UCSD-AML1 (cell line): ENCODE measurements at regions not wholly inside any gene's neighbourhood (a gene's known extent, or its start where the extent isn't known, plus 50 kb on each side); places are given as distances from the start of the nearest gene placed in this dataset.

ENCODE experiments used
- DNase-seq: peaks from one replicate; lab custom pipeline; 2025; ENCODE audit not compliant: unreplicated experiment; lab: John Stamatoyannopoulos, UW

DNA sequence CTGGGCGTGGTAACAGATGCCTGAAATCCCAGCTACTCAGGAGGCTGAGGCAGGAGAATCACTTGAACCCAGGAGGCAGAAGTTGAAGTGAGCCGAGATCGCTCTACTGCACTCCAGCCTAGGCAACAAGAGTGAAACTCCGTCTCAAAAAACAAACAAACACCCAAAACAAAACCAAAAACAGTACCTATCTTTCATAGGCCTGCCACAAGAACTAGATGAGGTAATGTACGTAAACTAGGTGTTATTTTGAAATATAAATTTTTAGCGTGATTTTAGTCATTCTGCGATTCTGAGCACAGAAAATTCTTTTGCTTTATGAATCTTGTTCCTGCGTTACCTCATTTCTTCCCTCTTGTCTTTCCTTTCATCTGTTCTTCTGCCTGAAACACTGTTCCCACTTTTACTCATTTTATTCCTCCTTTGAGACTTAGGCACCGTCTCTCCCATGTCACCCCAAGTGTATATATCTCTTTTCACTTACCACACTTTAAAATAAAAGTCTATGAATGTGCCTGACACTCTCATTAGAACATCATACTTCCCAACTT, 238.2 kb upstream of the HTR2A start:
- DNase-seq, result no peak

DNA sequence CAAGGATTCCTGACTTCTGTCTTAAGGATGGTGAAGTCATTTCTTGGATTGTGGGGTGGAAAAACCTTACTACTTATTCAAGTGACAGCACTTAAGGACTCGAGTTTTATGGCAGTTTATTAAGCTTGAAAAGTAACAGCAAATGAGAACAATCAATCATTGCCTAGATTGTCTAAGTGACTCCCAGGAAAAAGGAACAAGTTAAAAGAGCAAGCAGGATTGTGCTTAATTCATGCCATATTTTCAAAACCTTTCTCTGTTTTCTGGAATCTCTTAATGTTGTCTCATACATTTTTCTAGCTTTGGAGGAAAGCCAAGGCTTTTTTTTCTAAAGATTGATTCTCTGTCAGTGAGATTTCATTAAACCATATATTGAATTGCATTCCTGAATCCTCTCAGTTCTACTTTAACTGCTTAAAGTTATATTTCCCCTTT, 236.2 kb upstream of the HTR2A start:
- no peak for DNase-seq

DNA sequence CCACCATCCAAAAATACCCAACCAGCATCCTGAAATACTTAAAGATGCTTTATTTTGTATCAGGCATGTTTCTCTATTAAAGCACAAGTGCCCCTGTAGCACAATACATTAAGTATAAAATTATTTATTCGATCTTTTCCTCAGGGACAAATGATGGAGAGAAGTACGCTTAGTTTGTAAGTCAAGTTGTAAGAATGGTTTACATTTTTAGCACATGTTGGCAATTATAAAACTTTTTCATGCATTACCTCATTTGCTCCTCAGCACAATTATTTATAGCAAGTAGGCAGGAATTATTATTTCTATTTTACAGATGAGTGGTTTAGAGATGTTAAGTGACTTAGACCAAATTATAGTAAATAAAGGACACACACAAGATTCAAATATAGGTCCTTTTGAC, 232.6 kb upstream of the HTR2A start:
- no peak for DNase-seq

DNA sequence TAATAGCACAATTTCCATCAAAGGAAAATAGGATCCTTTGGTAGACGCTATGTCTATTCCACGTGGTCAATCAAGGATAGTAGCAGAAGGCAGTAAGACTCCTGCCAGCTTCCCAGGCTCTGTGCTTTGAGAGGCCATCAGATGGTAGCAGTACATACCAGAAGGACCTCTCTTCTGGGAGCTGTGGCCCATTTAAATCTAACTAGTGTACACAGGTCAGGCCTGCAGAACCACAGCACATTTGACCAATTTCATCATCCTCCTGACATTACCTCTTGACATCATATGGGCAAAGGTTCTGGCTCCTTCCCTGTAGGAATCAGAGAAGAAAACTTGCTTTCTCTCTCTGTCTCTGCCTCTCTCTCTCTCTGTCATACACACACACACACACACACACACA, 229.6 kb upstream of the HTR2A start:
- no peak for DNase-seq

DNA sequence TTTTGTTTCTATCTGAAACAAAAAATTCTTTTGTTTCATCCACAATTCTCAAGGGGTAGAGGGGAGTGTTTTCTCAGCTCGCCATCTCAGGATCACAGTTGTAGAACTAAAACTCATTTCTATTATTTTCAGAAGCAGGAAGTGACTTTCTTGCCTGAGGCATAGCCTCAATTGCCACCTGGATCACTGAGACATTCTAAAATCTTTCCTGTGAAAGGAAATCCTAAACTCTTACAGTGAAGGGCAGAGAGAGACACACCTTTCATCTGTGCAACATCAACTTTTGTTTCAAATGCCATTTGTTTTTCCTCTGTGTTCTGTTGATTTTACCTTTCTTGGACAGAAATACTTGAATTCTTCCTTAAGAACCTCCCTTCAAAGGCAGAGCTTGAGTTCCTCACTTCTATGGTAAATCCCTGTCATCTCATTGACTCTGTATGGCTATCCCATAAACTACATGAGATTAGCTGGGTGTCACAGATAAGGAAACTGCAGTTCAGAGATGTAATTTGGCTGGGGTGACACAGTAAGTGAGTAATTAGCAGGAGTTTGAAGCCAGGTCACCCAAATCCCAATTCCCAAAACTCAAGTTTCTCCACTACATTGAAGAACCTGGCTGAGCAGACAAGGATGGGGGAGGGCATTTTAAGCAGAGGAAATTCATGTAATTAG, 224.4 kb upstream of the HTR2A start:
- DNase-seq, result no peak

DNA sequence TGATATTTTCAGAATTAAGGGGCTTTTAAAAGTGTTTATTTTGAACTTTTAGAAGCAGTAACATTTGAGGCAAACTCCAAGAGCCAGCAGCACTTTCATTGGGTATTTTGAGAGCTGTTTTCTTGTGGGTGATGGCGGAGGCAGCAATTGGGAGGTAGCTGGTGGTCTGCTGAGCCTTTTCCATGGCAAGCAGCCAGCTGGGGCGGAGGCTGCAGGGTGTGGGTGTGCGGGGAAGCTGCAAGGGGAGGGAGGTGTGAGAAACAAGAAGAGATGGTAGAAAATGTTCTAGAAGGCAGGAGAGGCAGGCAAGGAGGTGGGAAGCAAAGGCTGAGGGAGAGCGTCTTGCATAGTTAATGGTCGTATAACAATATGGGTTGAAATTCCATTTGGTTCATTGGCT, 223.4 kb upstream of the HTR2A start:
- DNase-seq, result no peak

DNA sequence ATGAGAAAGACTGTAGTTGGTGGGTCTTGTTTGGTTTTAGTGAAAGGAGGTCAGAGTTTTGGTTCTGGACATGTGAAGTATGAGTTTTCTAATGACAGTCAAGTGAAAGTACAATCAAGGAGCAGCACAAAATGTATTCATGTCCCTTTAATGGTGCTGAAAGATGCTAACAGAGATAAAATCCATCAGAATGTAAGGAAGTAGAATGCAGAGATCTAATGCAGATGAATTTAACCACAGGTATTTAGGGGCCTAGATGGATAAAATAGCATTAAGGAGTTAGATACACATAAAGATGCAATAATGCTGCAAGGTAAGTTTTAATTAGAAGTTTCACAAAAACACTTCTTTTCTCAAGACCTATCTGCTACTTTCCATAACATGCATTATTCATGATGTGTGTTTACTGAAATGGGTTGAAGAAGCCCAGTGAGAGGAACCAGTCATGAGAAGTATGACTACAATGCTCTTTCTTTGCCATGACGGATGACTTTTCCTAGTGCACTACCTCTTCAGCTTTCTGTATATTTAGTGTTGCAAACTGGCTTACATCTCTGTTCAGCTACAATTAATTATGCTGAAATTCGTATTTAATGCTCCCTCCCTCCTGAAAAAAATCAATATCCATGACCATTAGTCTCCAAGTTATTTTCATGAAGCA, 222.9 kb upstream of the HTR2A start:
- DNase-seq, result no peak

DNA sequence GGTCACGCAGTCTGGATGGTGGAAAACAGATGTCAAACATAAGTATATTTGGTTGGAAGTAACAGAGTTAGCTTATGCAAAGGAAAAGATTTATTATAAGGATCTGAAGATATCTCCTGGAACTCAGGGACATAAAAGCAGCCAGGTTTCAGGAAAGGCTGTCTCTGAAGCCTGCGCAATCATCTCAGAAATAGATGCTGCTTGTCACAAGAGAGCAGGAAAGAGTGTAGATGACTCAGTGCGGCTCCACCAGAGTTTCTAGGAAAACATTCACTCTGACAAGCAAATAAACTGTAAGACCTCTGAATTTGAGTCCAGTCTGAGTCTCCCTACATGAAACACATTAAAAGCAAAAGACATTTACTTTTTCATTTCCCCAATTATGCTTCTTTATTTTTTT, 220.4 kb upstream of the HTR2A start:
- DNase-seq, result no peak

DNA sequence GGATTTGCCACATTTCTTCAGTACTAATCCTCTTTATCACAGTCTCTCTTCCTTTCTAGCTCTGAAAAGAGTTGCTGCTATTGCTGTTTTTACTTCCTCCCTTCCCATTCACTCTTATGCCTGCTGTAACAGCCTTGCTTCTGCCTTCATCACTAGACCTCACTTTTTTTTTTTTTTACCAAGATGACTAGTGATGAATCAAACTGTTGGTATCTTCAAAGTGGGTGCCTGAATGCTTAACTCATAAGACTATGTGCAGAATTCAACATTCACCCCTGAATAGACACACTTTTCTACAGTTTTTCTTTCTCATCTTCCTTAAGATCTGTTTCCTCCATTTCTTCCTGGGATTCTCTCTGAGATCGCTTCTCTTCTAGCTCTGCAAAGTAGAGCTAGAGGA, 217.2 kb upstream of the HTR2A start:
- no peak for DNase-seq

DNA sequence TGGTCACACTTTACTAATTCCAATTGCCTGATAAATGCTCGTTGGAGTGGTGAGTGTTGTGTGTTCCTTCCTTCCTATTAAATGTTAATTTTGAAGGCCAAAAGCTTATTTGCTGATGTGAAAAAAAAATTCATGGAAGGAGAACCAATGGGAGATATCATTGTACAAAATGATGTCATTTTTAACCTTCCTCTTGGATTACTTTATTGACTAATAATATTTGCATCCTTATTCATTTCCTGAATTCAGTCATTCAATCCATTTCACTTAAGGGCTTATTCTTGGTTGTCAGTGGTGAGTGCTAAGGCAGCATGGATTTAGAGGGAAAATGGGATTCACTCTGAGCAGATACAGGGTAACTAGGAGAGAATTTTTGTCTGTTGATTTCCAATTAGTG, 216.0 kb upstream of the HTR2A start:
- no peak for DNase-seq

DNA sequence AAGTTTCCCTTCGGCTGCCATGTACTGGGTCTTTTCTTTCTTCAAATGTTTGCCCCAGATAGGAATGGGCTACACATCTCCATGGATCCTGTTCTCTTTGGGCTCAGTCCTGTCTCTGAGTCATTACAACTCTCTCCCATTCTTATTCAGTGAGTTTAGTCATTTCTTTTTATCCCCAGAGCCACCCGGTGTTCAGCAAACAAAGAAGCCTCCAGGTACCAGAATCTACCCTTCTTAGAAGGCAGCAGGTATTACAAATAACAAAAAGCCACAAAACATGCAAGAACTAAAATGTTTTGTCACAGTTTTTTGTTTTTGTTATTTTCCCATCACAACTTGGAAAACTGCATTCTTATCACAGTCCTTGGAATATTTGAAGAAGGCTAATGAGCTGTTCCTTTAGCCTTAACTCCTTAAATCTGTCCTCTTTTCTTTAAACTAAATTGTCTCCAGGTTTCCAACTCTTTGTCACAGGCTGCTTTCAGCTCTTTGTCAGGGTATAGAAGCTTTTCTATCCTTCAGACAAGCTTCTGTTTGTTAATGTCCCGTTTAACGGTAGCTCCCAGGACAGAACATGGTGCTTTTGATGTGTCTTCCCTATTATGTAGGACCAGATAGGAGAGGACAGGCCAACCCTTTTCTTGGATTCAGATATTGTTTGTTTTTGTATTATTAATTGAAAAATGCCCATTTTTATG, 215.5 kb upstream of the HTR2A start:
- no peak for DNase-seq

DNA sequence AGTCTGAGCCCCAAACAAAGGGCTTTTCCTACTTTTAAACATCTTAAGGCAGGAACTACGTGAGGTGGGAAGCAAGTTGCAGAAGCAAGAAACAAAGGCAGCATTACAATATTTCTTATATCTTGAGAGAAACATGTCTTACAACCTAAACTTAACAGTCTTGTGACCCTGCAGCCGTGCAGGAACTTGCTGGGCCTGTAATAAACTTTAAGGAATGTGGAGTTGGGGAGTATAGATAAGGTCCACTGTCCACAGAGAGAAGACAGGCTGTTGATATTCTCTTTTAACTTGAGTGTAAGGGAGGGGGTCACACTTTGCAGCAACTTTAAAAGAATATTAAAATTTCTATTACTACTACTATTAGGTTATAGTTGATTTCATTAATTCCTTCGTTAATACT, 214.6 kb upstream of the HTR2A start:
- DNase-seq, result no peak

DNA sequence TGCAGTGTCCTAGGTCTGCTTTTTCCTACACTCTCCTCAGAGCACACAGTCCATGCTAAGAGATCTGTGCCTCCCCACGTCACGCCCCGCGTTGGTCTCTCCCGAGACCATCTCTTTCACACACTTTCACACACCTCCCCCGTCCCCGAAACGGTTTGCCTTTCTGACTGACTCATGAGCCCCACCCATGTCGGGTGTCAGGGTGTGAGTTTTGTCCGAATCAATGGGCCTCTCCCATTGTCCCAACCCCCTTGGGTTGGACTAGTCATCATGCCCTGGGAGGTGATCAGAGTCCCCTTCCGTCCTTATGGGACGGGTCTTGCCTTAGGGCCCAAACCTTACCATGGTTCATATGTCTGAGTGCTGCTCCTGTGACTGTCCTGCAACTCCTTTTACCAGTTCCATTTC, 214.0 kb upstream of the HTR2A start:
- no peak for DNase-seq

DNA sequence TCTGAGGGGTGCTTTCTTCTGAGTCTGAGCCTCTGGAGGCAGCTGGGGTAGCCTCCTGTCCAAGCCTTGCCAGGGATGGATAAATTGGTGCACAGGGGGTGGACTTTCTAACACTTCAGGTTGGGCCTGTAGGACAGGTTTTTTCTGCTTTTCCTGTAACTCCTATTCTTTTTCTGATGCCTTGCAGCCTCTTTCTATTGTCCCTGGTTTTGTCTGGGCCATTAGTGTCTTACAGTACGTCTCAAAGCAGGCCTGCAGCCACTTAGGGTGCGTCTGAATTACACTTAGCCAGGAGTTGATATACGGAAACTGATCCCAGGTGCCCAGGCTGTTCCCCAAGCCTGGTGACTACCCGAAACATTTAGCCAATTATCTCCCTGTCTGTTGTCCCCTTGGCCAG, 213.3 kb upstream of the HTR2A start:
- DNase-seq, result no peak

DNA sequence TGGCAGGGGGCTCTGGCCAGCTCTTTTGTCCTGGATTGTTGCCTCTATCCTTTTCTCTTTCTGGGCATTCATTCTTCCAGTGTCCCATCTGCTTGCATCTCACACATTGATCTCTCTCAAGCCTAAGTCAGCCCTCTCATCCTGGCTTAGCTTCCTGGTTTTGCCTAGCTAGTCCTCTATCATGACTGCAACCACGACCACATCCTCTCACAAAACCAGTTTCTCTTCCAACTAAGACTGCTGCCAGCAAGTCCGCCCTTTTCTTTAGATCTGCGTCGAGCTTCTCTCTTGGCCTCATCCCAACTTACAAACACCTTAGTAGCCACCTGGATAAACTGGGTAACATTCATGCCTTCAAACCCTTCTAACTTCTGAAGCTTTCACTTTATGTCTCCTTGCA, 212.2 kb upstream of the HTR2A start:
- peak; percentile 34 for DNase-seq

DNA sequence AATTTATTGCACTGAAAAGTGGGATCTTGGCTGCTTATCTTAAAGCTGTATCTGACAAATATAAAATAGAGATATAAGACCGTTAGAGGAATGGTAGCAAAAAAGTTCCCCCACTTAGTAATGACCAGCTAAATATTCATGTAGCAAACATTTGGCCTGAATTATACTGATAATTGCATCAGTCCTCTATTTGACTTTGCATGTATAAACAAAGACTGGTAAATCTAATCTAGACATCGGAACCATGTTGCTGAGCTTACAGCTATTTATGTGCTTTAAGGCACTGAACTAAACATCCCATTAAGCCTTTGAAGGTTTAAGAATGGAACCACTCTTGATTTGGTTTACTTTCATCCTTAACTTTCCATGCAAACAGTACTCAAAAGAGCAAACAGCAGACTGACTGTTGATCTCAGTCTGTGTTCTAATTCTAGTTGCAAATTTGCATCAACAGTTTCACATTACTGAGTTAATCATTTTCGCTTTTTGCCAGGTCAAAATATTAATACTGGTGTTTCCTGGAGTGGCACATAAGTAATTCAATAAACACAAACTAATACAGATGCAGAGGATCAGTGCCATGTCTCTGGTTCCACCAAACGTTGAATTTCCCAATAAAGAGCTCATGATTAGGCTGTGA, 203.5 kb upstream of the HTR2A start:
- no peak for DNase-seq

DNA sequence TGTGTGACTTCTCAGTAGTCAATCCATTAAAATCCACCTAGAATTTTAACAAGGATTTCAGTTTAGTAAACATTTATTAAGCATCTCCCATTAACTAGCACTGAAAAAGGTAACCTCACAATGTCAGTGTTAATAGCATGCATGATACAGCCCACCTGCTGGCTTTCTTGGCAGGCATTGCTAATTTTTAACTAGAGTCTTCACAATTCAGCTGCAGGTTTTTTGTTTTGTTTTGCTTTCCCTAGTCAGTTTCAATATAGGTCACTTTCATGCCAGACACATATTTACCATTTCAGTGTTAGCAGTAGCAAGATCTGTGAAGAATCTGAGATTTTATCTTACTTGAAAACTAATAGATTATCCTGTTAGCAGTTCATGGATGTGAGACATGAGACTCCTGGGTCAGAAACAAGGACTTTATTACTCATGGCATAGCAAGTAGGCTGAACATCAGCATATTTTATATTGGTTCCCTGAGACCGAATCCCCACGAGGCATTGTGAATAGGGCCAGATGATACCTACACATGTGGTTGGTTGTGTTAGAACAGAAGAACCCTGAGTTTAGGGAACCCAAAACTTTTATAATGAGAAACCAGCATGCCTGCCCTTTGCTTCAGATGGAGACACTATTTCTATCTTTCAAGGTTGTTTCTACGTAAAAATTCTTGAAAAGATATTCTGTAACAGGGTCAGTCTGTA, 198.0 kb upstream of the HTR2A start:
- DNase-seq, result no peak

DNA sequence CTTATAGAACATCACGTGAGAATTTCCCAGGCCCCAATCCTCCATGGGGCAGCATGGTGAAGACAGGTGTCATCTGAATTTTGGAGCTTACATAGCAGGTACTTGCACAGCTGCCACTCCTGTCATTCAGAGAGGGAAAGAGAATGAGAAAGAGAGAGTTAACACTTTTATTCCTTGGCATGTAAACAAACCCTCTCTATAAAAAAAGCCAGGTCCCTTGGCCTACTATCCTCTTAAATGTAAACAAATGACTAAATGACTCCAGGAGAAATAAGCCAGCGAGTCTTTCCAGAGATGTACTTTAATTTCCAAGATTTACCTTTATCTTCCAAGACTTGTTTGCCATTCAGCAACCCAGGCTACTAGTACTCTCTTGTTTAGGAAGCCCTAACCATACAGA, 195.3 kb upstream of the HTR2A start:
- no peak for DNase-seq

DNA sequence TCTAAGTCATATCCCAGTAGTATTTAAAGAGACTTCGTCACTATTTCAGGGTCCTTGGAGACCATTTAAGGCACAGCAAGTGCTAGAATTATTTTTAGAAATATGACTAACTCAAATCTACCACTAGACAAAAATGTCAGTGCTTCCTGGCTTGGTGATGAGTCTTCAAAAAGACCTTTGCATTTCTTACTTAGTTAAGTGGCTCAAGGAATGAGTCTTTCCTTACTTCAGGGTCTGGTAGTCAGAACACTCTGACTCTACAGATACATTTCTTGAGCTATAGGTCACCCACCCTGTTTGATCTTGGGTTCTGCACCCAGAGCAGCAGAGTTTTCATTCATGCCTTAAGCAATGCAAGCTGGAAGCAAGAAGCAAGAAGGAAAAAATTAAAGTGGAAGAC, 191.0 kb upstream of the HTR2A start:
- no peak for DNase-seq

DNA sequence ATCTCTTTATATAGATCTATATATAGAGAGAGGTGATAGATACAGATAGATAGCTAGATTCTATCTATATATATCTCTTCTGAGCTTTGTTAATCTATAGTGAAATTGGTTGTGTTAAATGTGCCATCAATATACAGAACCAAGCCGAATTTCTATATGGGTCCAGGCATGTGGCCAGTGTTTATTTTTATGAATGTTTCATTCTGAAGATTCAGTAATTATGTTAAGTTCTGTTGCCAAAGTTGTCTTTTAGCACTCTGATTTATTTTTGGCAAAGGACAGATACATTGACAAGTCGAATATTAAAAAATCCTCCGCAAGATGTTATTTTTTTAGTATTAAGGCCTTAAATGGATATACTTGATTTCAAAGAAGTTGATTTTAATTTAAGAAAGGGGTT, 190.4 kb upstream of the HTR2A start:
- no peak for DNase-seq

DNA sequence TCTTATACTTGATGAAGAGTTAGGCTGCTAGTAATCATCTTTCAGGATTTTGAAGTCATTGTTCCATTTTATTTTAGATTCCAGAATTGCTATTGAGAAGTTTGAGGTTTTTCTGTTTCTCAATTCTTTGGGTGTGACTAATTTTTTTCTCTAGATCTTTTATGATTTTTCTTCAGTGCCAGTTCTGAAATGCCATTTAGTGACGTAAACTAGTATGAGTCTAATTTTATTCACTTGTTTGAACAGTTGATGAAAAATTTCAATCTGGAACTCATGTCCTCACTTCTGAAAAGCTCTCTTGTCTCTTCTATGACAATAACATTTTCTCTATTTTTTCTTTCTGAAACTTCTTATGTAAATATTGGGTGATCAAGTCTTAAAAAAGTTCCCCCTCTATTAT, 188.5 kb upstream of the HTR2A start:
- no peak for DNase-seq
